ENCODE measurements at regions not wholly inside any gene's neighbourhood (a gene's known extent, or its start where the extent isn't known, plus 50 kb on each side); places are given as distances from the start of the nearest gene placed in this dataset.

DNA sequence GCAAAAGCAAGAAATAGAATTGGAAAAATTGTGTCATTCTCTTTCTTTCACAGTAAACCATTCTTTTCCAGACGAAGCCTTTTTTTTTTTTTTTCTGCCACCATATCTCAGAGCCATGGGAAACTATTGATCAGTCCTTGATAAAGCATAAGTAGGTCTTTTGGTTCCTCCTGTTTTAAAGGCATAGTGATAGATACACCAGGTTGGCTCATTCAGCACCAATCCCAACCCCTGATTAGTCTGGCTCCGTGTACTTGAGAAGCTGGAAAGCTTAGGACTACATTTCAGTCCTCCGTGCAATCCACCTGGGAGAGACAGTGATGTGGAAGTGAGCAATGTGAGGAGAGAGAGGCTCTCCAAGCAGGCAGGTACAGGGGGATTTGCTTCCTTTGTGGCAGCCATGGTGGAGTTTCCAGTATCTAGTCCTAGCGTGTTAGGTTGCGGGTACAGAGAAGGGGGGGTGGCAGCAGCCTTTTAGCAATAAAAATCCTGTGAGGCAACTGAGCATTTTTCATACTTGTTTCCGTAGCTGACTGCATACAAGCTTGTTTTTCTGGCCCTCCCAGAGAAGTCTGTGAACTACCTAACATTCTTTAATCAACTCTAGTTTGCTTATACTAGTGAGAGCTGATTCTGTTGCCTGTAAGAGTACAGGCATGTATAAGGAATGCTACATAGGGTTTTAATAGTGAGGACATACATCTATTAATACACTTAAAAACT is 127.4 kb upstream of the CTTNBP2 start:
- TF ChIP-seq, protein P1, sequence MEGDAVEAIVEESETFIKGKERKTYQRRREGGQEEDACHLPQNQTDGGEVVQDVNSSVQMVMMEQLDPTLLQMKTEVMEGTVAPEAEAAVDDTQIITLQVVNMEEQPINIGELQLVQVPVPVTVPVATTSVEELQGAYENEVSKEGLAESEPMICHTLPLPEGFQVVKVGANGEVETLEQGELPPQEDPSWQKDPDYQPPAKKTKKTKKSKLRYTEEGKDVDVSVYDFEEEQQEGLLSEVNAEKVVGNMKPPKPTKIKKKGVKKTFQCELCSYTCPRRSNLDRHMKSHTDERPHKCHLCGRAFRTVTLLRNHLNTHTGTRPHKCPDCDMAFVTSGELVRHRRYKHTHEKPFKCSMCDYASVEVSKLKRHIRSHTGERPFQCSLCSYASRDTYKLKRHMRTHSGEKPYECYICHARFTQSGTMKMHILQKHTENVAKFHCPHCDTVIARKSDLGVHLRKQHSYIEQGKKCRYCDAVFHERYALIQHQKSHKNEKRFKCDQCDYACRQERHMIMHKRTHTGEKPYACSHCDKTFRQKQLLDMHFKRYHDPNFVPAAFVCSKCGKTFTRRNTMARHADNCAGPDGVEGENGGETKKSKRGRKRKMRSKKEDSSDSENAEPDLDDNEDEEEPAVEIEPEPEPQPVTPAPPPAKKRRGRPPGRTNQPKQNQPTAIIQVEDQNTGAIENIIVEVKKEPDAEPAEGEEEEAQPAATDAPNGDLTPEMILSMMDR (IDR thresholded peaks at IDR 0.05; ENCODE audit: insufficient read depth, low read length, poor library complexity, severe bottlenecking), result no peak
- no peak for TF ChIP-seq EZH2phosphoT487 (conservative IDR thresholded peaks at IDR 0.05; ENCODE audit: low read length)
